DOHH2 (cell line): ENCODE measurements at regions not wholly inside any gene's neighbourhood (a gene's known extent, or its start where the extent isn't known, plus 50 kb on each side); places are given as distances from the start of the nearest gene placed in this dataset.

Source experiments
- H3F3A ChIP-seq: fragments of 200-600 bp; sonication (generic), shearing (Covaris generic); 2 replicates; pipeline ENCODE4 v1.6.0; 2016; ENCODE audit warnings: antibody characterized with exemption, mild to moderate bottlenecking; ENCODE audit not compliant: control insufficient read depth, insufficient read depth
- H3K27ac ChIP-seq: fragments of 200-600 bp; sonication (generic); 2 replicates; pipeline ENCODE4 v1.5.1; 2014; ENCODE audit warnings: low read depth, mild to moderate bottlenecking, low read length, moderate library complexity
- H3K27me3 ChIP-seq: fragments of 200-600 bp; sonication (generic); 2 replicates; pipeline ENCODE4 v1.6.1; 2014; ENCODE audit warnings: mild to moderate bottlenecking, low read length, mixed read lengths; ENCODE audit not compliant: control insufficient read depth
- H3K36me3 ChIP-seq: fragments of 200-600 bp; sonication (generic); 2 replicates; pipeline ENCODE4 v1.6.1; 2014; ENCODE audit warnings: mild to moderate bottlenecking, low read length, moderate library complexity, mixed read lengths; ENCODE audit not compliant: control insufficient read depth
- H3K4me1 ChIP-seq: fragments of 200-600 bp; sonication (generic); 2 replicates; pipeline ENCODE4 v1.6.1; 2014; ENCODE audit warnings: mild to moderate bottlenecking, low read length, mixed read lengths; ENCODE audit not compliant: control insufficient read depth
- H3K4me2 ChIP-seq: fragments of 200-600 bp; sonication (generic); 2 replicates; pipeline ENCODE4 v1.6.0; 2014; ENCODE audit warnings: mild to moderate bottlenecking, low read length, moderate library complexity
- H3K4me3 ChIP-seq: fragments of 200-600 bp; sonication (generic); 2 replicates; pipeline ENCODE4 v1.5.1; 2014; ENCODE audit warnings: mild to moderate bottlenecking, low read length, mixed read lengths
- H3K79me2 ChIP-seq: fragments of 200-600 bp; sonication (generic); 2 replicates; pipeline ENCODE4 v1.6.1; 2014; ENCODE audit warnings: mild to moderate bottlenecking, low read length, mixed read lengths; ENCODE audit not compliant: control insufficient read depth
- H3K9me2 ChIP-seq: fragments of 200-600 bp; sonication (generic); replicated peaks from 2 replicates; pipeline ENCODE4 v1.6.1; 2014; ENCODE audit warnings: mild to moderate bottlenecking, low read length, mixed read lengths; ENCODE audit not compliant: control insufficient read depth
- H3K9me3 ChIP-seq: fragments of 200-600 bp; sonication (generic); 2 replicates; pipeline ENCODE4 v1.6.1; 2014; ENCODE audit warnings: antibody characterized with exemption, low read length, mixed read lengths; ENCODE audit not compliant: control insufficient read depth, insufficient read depth
- H4K20me1 ChIP-seq: fragments of 200-600 bp; sonication (generic); 2 replicates; pipeline ENCODE4 v1.6.0; 2014; ENCODE audit warnings: low read depth, mild to moderate bottlenecking, antibody characterized with exemption, low read length, moderate library complexity; ENCODE audit not compliant: control insufficient read depth, insufficient read depth
- EZH2phosphoT487 ChIP-seq: fragments of 200-600 bp; sonication (generic); IDR thresholded peaks from 2 replicates; pipeline ENCODE4 v1.6.1; 2017; ENCODE audit warnings: borderline replicate concordance, mild to moderate bottlenecking, antibody characterized with exemption, low read length, moderate library complexity, mixed read lengths
- TF ChIP-seq, protein P1 (sequence below): fragments of 200-600 bp; sonication (generic); IDR thresholded peaks from one replicate; pipeline ENCODE4 v1.5.1; 2014; ENCODE audit warnings: antibody characterized with exemption, mild to moderate bottlenecking, low read depth, low read length; ENCODE audit not compliant: poor library complexity, severe bottlenecking

DNA sequence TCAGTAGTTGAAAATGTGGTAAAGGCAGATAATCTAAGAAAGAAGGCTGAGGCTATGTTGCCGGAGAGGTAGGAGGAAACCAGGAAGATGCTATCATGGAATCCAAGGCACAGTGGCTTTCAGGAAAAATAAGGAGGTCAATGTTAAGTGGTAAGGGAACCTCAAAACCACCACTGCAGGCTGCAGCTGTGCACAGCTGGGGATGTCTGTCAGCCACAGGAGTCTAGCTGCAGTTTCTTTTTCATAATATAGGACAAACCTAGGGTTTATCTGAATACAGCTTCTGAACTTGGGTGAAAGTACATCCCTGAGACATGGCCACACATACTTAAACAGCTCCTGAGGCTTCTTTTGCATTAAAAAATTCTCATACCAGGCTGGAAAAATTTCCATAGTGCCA lies 93.9 kb downstream of the SLC5A7 start:
- H3K9me2 ChIP-seq = no peaks in the 10 kb centered on the region
- no peaks in the 10 kb centered on the region for H4K20me1 ChIP-seq
- no peaks in the 10 kb centered on the region for H3K4me1 ChIP-seq
- H3K9me3 ChIP-seq = no peaks in the 10 kb centered on the region
- H3K36me3 ChIP-seq = no peaks in the 10 kb centered on the region
- H3K27me3 ChIP-seq = no peaks in the 10 kb centered on the region
- TF ChIP-seq, protein P1, sequence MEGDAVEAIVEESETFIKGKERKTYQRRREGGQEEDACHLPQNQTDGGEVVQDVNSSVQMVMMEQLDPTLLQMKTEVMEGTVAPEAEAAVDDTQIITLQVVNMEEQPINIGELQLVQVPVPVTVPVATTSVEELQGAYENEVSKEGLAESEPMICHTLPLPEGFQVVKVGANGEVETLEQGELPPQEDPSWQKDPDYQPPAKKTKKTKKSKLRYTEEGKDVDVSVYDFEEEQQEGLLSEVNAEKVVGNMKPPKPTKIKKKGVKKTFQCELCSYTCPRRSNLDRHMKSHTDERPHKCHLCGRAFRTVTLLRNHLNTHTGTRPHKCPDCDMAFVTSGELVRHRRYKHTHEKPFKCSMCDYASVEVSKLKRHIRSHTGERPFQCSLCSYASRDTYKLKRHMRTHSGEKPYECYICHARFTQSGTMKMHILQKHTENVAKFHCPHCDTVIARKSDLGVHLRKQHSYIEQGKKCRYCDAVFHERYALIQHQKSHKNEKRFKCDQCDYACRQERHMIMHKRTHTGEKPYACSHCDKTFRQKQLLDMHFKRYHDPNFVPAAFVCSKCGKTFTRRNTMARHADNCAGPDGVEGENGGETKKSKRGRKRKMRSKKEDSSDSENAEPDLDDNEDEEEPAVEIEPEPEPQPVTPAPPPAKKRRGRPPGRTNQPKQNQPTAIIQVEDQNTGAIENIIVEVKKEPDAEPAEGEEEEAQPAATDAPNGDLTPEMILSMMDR = no peak
- no peaks in the 10 kb centered on the region for H3K79me2 ChIP-seq
- no peak overlapping the region for H3K4me2 ChIP-seq
- no peaks in the 10 kb centered on the region for H3F3A ChIP-seq
- no peak overlapping the region for H3K4me3 ChIP-seq
- no peak overlapping the region for H3K27ac ChIP-seq

DNA sequence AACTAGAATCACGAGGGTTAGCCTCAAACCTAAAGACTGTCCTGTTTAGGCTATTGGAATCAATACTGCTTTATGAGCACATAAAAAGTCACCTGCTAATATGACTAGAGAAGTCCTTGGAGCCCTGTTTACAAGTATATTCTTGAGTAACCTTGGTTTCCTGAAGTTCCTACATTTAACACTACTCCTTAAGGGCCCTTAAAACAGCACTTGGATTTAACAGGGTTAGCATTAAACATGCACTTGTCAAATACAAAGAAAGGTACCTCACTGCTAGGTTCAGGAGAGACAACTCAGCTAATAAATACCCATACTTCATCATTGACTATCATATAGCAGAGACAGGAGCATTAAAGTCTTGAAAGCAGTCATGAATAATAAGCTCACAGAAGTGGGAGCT lies 96.7 kb downstream of the SLC5A7 start:
- no peaks in the 10 kb centered on the region for H3K27me3 ChIP-seq
- H3K9me2 ChIP-seq = no peaks in the 10 kb centered on the region
- H3K36me3 ChIP-seq = no peaks in the 10 kb centered on the region
- no peak overlapping the region for H3K4me2 ChIP-seq
- no peak for TF ChIP-seq EZH2phosphoT487
- TF ChIP-seq, protein P1 = no peak
- H3F3A ChIP-seq = no peaks in the 10 kb centered on the region
- no peak overlapping the region for H3K4me3 ChIP-seq
- H4K20me1 ChIP-seq = no peaks in the 10 kb centered on the region
- H3K79me2 ChIP-seq = no peaks in the 10 kb centered on the region
- H3K27ac ChIP-seq = no peak overlapping the region
- H3K9me3 ChIP-seq = no peaks in the 10 kb centered on the region
- H3K4me1 ChIP-seq = no peaks in the 10 kb centered on the region

DNA sequence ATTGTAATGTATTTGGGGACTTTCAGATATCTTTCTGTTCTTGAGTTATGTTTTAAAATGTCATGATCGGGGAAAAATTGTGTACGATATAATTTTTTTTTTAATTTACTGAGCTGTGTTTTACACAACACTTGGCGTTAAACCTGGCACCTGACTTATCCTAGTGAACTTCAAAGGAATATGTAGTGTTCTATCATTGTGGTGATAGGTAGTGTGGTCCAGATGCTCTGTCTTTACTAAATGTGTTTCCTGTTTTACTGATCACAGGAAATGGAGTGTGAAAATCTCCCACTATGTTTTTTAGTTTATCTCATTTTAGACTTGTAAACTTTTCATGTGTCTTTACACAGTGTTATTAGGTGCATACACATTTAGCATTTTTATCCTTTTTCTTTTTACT lies 98.0 kb downstream of the SLC5A7 start:
- Histone ChIP-seq H3K27me3 (no peaks in the 10 kb centered on the region), H3K4me2 (no peak overlapping the region), H3K4me1 (no peaks in the 10 kb centered on the region), H3K79me2 (no peaks in the 10 kb centered on the region), H3K9me2 (no peaks in the 10 kb centered on the region), H3K27ac (no peak overlapping the region), H3K9me3 (no peaks in the 10 kb centered on the region), H3K36me3 (no peaks in the 10 kb centered on the region), H3F3A (no peaks in the 10 kb centered on the region), H3K4me3 (no peak overlapping the region), H4K20me1 (no peaks in the 10 kb centered on the region)
- TF ChIP-seq EZH2phosphoT487 = no peak
- TF ChIP-seq, protein P1 = no peak

DNA sequence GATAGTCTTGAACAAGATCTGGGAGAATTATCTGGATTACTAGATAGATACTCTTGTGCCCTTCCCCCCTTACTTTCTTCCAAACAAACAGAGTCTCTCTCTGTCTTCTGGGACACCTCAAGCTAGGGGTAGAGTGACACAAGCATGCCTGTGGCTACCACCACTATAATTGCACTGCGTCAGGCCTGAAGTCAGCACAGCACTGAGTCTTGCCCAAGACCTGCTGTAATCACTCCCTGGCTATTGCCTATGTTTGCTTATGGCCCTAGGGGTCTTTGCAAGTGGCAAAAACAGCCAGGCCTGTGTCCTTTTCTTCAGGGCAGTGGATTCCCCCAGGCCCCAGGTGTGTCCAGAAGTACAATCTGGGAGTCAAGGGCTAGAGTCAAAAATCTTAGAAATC lies 106.6 kb downstream of the SLC5A7 start:
- no peaks in the 10 kb centered on the region for H3K36me3 ChIP-seq
- no peaks in the 10 kb centered on the region for H3F3A ChIP-seq
- H3K9me2 ChIP-seq = no peaks in the 10 kb centered on the region
- H3K4me3 ChIP-seq = no peak overlapping the region
- no peaks in the 10 kb centered on the region for H3K27me3 ChIP-seq
- H3K4me1 ChIP-seq = no peaks in the 10 kb centered on the region
- no peak for TF ChIP-seq EZH2phosphoT487
- TF ChIP-seq, protein P1 = no peak
- no peak overlapping the region for H3K4me2 ChIP-seq
- H4K20me1 ChIP-seq = no peaks in the 10 kb centered on the region
- H3K27ac ChIP-seq = no peak overlapping the region
- H3K9me3 ChIP-seq = no peaks in the 10 kb centered on the region
- H3K79me2 ChIP-seq = no peaks in the 10 kb centered on the region
